GM19463 (cell line): ENCODE measurements at regions not wholly inside any gene's neighbourhood (a gene's known extent, or its start where the extent isn't known, plus 50 kb on each side); places are given as distances from the start of the nearest gene placed in this dataset.

Experiments
- ATAC-seq: cut with Tn5 transposase; IDR thresholded peaks from one replicate; pipeline ENCODE4 v1.9.1; 2021; ENCODE audit warnings: mild to moderate bottlenecking, moderate library complexity; ENCODE audit not compliant: unreplicated experiment

- ATAC-seq = no peak
These were observed 207.2 kb downstream of the CHRM3 start for GRCh38 chr1:239593527-239593926.

GRCh38 chr1:239600588-239600987 lies 214.2 kb downstream of the CHRM3 start:
- ATAC-seq = no peak

- no peak for ATAC-seq
These were observed 214.7 kb downstream of the CHRM3 start for GRCh38 chr1:239601108-239601507.

- ATAC-seq = no peak
These were observed 217.2 kb downstream of the CHRM3 start for GRCh38 chr1:239603530-239603929.

DNA sequence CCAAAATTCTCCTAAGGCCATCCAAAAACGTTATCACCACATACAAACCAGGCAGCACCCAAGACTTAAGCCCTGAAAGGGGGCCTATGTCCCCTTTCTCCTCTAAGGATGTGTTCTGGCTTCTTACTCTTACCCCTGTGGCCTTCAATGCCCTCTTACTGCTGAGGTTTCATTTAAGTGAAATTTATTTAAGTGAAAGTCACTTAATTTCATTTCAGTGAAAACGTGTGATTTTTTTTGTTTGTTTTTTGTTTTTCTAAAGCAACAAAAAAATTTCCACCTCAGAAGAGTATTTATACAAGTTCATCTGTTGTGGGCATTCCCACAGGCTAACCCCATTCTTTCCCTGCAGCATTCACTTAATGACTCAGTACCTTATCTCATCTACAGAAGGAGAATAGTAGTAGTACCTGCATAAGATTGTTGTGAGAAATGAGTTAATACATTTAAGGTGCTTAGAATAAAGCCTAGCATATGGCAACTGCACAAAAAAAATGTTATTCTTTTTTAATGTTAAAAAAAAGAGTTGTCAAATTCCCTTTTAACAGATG lies 220.6 kb downstream of the CHRM3 start:
- no peak for ATAC-seq

DNA sequence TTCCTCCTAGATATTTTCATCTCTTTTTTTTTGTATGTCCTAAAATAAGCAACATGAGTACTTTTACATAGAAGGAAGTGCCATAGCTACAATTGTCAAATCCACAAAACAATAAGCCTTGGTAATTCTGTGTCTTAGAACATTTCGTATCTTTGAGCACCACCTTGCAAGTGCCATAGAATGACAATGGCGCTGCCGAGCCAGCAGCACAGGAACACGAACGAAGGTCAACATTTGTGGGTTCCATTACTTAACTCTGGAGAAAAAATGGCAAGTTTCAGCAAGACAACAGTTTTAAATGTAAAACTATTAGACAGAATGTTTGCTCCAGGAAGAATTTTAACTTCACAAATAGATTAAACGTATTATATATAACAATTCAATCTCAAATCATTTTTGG lies 222.1 kb downstream of the CHRM3 start:
- no peak for ATAC-seq

DNA sequence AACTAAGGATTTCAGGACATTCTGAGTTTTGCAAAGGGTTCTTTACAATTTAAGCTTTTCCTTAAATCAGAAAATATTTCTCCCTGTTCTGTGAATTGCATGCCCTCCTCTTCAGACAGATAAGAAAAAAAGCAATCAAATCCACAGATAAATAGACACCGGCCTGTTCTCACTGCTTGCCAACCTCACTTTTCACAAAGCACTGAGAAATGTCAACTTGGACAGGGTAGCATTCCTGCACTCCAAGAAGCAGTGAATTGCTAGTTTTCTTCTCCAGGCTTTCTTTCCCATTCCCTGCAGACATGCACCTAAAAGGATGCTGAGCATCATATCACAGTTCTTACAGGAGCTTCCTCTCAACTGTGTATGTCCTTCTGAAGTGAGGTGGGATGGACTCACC lies 226.0 kb downstream of the CHRM3 start:
- ATAC-seq = no peak

DNA sequence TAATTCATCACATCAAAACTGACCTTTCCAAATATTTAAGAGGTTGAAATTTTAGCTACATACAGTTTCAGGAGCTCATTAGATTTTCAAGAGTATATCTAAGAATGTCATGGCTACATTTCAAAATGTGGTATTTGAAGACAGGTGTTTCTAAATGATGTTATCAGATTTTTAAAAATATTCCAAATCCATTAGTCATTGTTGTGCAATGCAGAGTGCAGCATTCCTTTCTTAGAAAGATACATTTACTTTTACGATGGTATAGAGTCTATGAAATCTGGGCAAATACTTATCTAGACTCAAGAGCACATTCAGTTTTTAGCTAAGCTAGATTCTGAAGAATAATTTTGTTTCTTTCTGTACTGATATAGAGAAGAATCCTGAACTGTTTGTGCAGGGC lies 230.3 kb downstream of the CHRM3 start:
- no peak for ATAC-seq

DNA sequence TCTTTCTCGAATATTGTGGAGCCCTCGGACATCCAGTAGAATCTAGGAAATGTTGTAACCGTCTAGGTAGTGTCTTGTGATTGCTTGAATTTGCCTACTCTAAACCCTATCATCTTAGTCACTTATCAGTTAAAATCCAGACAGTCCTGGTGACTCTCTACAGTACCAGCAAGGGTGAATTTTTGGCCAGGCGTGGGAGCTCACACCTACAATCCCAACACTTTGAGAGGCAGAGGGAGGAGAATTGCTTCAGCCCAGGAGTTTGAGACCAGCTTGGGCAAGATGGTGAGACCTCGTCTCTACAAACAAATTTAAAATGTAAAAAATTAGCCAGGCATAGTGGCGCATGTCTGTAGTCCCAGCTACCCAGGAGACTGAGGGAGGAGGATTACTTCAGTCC lies 230.9 kb downstream of the CHRM3 start:
- no peak for ATAC-seq

GRCh38 chr1:239617731-239618130 lies 231.4 kb downstream of the CHRM3 start:
- ATAC-seq = no peak

- no peak for ATAC-seq
These were observed 232.8 kb downstream of the CHRM3 start for GRCh38 chr1:239619190-239619589.

DNA sequence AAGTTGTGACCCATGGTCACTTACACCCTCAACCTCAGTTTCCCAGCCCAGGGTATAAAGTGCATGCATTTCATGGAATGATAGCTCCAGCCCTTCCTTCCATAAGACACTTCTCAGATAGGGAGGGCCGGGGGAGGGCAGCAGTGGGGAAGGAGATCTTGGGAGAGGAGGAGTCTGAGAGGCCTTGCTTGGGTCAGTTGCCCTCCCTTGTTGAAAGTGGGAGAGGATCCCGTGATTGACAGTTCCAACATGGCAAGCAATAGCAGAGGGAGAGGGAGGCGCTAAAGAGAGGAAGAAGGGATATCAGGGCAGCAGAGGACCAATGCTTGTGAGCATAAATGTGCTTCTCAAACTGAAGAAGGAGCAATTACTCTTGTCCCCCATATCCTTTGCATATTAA lies 244.4 kb downstream of the CHRM3 start:
- no peak for ATAC-seq

DNA sequence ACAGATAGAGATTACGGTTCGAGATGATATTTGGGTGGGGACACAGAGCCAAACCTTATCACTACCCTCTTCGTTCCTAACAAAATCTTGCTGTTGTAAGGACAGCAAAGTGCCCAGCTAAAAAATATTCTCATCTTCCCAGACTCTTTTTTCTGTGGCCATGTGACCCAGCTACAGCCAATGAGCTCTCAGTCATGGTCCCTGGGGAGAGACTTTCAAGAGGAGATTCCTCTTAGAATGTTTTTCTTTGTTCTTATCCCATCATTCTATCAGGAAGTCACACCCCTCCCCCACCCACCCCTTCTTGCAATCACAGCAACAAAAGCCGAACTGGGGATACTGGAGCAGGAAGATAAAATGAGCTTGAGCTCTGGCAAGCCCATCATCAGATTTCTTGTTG lies 247.1 kb downstream of the CHRM3 start:
- no peak for ATAC-seq

DNA sequence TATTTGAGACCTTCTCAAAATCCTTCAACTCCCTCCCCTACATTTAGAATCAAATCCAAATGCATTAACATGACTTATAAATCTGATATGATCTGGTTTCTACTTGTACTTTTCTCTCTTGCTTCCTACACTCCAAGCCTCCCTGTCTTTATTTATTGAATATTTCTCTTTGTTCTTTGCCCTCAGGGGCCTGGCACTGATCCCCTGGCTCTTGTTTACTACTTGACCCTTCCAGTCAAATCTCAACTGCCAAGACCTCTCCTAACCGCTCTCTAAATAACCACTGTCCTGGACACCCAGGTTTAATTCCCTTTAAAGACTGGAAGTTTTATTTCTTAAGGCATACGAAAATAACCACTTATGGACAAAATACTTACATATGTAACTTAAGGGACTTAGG lies 248.9 kb downstream of the CHRM3 start:
- ATAC-seq = no peak

DNA sequence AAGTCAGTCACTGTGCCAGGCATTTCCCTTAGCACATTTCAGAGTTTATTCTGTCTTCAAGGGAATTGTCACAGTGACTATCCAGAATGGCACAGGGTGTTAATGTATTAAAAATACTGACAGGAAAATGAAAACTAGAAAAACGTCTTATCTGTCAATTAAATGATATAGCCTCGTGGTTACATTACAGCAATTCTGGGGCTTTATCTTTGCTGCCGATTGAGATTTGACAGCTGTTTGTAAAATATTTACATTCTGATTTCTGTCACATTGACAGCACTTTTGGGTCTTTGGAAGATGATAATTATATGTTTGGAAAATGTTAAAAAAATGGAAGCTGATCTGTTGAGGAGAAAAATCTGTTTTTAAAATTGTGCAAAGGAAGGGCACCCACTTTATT lies 250.0 kb downstream of the CHRM3 start:
- ATAC-seq = no peak

DNA sequence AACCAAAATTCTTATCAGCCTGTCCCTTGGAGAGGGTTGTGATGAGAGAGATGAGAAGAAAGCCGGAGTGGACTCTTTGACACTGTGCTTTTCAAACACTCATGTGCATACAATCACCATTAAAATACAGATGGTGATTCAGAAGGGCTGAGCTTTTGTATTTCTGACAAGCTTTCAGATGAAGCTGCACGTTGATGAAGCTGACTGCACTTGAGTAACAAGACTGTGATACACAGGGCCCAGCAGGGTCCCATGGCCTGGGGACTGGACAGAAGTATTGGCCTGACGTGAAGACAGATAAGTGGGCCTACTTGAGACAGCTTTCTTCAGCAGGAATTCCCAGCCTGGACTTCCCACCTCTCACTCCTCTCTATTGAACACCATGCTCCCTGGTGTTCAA lies 258.2 kb downstream of the CHRM3 start:
- no peak for ATAC-seq

- no peak for ATAC-seq
These were observed 260.7 kb downstream of the CHRM3 start for GRCh38 chr1:239647045-239647444.

- no peak for ATAC-seq
These were observed 261.7 kb downstream of the CHRM3 start for GRCh38 chr1:239647964-239648632.

GRCh38 chr1:239655023-239655422 lies 268.7 kb downstream of the CHRM3 start:
- ATAC-seq = no peak

- no peak for ATAC-seq
These were observed 270.9 kb downstream of the CHRM3 start for GRCh38 chr1:239657291-239657690.

DNA sequence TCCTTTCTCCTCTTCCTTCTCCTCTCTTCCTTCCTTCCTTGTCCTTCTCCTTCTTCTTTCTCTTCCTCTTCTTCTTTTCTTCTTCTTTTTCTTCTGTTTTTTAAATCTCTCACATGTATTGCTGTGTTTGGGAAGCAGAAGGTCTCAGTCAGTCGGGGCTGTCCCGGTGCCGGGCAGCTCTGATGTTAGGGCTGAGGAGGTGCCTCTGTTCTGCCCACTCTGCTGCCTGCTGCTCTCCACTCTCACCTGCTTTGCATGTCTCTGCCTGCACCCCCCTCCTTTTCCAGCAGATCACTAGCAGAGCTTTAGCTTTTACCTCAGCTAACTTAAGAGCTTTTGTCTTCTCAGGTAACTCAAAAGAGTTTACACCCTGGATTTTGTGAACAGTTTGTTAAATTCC lies 276.6 kb downstream of the CHRM3 start:
- no peak for ATAC-seq

GRCh38 chr1:239672256-239672655 lies 285.9 kb downstream of the CHRM3 start:
- ATAC-seq = no peak

- ATAC-seq = no peak
These were observed 289.4 kb downstream of the CHRM3 start for GRCh38 chr1:239675735-239676134.
